Uterus (tissue), 2 donors: ENCODE measurements at regions not wholly inside any gene's neighbourhood (a gene's known extent, or its start where the extent isn't known, plus 50 kb on each side); places are given as distances from the start of the nearest gene placed in this dataset.

ENCODE experiments used
- CTCF ChIP-seq, 4 experiments: fragments of 200-600 bp in 2 of 4; fragments of 450-650 bp in 2 of 4; sonication (generic) in 2 of 4; IDR thresholded peaks; one replicate each; pipeline ENCODE4 v1.5.1; 2016 to 2019; ENCODE audit warnings: antibody characterized with exemption in 4 of 4, mild to moderate bottlenecking in 2 of 4, moderate library complexity in 1 of 4
- POLR2A ChIP-seq, 2 donors: fragments of 450-650 bp; IDR thresholded peaks; one replicate each; pipeline ENCODE4 v1.6.1; 2016; ENCODE audit warnings: antibody characterized with exemption in 2 of 2, mild to moderate bottlenecking in 1 of 2, moderate library complexity in 1 of 2

GRCh38 chr6:164315376-164315775, 900.9 kb downstream of the QKI start:
- no peak for TF ChIP-seq CTCF (IDR thresholded peaks at IDR 0.05)
- TF ChIP-seq POLR2A (IDR thresholded peaks at IDR 0.05), result no peak
